ENCODE measurements at regions not wholly inside any gene's neighbourhood (a gene's known extent, or its start where the extent isn't known, plus 50 kb on each side); places are given as distances from the start of the nearest gene placed in this dataset.

DNA sequence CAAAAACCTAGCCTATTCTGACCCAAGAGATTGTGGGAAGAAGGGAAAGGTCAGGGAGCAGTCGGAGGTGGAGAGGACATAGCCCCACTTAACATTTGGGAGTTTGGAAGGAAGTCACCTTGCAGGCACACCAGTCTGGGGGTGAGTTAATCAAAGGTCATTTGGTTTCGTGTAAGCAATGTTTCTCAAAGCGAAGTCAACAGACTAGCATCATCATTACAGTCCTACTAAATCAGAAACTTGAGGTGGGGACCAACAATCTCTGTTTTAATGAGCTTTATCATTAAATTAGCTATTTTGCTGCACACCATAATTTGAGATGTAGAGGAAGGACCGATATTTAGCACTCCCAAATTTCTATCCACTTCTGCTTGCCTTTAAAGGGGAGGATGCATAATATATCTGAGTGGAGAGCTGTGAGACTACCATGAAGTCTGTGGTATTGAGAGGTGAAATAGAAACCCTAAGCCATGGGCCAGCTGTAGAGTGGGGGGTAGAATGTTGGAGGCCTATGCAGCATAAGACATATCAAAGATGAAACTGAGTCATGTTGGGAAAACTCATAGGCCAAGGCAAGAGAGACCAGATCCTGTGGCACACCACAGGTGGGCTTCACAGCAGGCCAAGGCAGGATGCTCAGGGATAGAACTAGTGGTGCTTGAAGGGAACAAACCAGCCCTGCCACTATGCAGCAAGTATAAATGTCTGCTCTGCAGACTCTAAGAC is 141.7 kb upstream of the ANKFN1 start:
- TF ChIP-seq, protein P1, sequence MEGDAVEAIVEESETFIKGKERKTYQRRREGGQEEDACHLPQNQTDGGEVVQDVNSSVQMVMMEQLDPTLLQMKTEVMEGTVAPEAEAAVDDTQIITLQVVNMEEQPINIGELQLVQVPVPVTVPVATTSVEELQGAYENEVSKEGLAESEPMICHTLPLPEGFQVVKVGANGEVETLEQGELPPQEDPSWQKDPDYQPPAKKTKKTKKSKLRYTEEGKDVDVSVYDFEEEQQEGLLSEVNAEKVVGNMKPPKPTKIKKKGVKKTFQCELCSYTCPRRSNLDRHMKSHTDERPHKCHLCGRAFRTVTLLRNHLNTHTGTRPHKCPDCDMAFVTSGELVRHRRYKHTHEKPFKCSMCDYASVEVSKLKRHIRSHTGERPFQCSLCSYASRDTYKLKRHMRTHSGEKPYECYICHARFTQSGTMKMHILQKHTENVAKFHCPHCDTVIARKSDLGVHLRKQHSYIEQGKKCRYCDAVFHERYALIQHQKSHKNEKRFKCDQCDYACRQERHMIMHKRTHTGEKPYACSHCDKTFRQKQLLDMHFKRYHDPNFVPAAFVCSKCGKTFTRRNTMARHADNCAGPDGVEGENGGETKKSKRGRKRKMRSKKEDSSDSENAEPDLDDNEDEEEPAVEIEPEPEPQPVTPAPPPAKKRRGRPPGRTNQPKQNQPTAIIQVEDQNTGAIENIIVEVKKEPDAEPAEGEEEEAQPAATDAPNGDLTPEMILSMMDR (conservative IDR thresholded peaks at IDR 0.05; ENCODE audit: control insufficient read depth, insufficient read depth, low read depth, low read length): no peak
- no peak overlapping the region for H3K4me3 ChIP-seq (ENCODE audit: control insufficient read depth, low read depth, low read length)
- no peak for DNase-seq (ENCODE audit: low read depth)

DNA sequence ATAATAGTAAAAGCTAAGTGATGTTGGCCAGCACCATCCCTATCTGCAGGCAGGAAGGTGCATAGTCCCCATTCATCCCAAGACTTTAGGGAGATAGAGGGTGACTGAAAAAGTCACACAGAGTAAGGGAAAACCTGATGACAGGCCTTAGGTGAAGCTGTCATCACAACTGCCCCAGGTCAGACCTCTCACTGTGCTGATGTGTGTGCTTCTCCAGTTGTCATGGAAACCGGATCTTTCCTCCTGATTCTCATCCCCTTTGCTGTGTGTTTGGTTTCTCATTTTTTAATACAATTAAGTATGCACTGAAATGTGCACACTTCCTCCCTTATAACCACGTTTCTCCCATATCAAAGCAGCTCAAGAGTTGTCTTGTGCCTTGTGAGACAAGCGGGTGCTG is 135.1 kb upstream of the ANKFN1 start:
- TF ChIP-seq, protein P1 (conservative IDR thresholded peaks at IDR 0.05; ENCODE audit: control insufficient read depth, insufficient read depth, low read depth, low read length): no peak
- DNase-seq (ENCODE audit: low read depth): no peak
- no peak overlapping the region for H3K4me3 ChIP-seq (ENCODE audit: control insufficient read depth, low read depth, low read length)

DNA sequence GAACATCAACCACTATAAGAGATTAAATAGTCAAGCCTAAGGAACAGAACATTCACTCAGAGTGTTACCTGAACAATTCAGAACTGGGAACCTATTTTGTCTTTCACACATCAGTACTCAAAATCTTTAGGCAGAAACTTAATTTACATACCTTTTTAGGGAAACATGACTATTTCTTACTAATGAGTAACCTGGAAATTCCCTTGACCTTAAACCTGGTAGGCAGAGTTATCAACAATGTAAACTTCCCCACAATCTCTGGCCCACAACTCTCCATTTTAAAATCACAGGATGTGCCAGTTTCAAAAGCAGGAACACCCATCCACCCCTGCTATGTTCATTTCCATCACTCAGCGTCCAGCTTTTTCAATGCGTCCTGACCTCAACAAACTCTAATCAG is 132.9 kb upstream of the ANKFN1 start:
- no peak for DNase-seq (ENCODE audit: low read depth)
- TF ChIP-seq, protein P1 (conservative IDR thresholded peaks at IDR 0.05; ENCODE audit: control insufficient read depth, insufficient read depth, low read depth, low read length): no peak
- H3K4me3 ChIP-seq (ENCODE audit: control insufficient read depth, low read depth, low read length): no peak overlapping the region

DNA sequence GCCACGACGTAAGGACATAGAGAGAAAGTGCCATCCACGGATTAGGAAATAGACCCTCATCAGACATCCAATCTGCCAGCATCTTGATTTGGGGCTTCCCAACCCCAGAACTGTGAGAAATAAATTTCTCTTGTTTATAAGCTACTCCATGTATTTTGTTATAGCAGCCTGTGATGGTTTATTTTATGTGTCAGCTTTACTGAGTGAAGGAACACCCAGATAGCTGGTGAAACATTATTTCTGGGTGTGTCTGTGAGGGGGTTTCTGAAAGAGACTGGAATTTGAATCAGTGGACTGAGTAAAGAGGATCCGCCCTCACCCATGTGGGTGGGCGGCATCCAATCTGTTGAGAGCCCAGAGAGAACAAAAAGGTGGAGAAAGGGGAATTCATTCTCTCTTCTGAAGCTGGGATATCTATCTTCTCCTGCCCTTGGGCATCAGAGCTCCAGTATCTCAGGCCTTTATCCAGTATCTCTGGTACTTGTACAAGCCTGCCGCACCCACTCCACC is 131.5 kb upstream of the ANKFN1 start:
- TF ChIP-seq, protein P1 (conservative IDR thresholded peaks at IDR 0.05; ENCODE audit: control insufficient read depth, insufficient read depth, low read depth, low read length): no peak
- DNase-seq (ENCODE audit: low read depth): no peak
- H3K4me3 ChIP-seq (ENCODE audit: control insufficient read depth, low read depth, low read length): no peak overlapping the region

DNA sequence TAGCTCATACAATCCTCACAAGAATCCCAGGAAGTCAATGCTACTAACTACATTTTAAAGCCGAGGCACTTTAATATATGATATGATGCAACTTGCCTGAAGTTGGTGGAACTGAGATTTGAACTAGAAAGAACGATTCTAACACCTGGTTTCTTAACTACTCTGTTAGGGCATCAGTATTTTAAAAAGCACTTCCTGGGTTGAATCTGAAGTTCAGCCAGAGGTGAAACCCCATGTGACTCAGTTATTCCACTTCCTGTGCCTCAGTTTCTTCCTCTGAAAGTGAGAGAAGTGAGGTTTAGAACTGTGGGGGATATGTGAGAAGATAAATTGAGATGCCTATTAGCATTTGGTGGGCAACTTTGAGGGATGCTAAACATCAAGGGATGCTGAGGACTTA is 129.4 kb upstream of the ANKFN1 start:
- H3K4me3 ChIP-seq (ENCODE audit: control insufficient read depth, low read depth, low read length): no peak overlapping the region
- TF ChIP-seq, protein P1 (conservative IDR thresholded peaks at IDR 0.05; ENCODE audit: control insufficient read depth, insufficient read depth, low read depth, low read length): no peak
- no peak for DNase-seq (ENCODE audit: low read depth)

DNA sequence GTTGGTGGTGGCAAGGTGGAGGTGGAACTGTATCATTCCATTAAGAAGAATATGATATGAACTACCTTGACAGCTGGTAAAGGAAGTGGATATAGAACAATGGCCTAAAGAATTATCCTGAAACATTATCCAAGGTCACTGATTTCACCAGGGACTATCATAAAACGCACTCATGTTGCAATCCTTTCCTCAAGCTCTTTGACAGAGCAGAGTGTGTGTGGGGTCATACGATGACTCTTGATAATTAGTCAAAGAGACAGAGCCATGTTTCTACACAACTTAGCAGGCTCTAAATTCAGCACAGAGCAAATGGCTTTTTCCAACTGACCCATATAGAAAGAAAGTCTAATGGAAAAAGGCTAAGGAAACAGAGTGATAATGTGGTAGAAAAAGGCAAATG is 126.4 kb upstream of the ANKFN1 start:
- no peak for DNase-seq (ENCODE audit: low read depth)
- TF ChIP-seq, protein P1 (conservative IDR thresholded peaks at IDR 0.05; ENCODE audit: control insufficient read depth, insufficient read depth, low read depth, low read length): no peak
- H3K4me3 ChIP-seq (ENCODE audit: control insufficient read depth, low read depth, low read length): no peak overlapping the region

Measured in fibroblast of mammary gland (primary cell).